BJ (cell line): ENCODE measurements at regions not wholly inside any gene's neighbourhood (a gene's known extent, or its start where the extent isn't known, plus 50 kb on each side); places are given as distances from the start of the nearest gene placed in this dataset.

Source experiments
- CTCF ChIA-PET: fragments of 350-600 bp; formaldehyde crosslinking; extraction: SDS; loops from one replicate; lab custom pipeline; 2021; ENCODE audit warnings: antibody characterized with exemption, inconsistent platforms; lab: Yijun Ruan, JAX
- POLR2A ChIA-PET: fragments of 300-600 bp; sonication (Branson Sonifier 250); formaldehyde crosslinking; extraction: SDS; loops from one replicate; lab custom pipeline; 2021; ENCODE audit warnings: antibody characterized with exemption; lab: Charles Lee
- DNase-seq: peaks from one replicate; pipeline ENCODE4 v3.0.0-alpha.2; 2011; ENCODE audit warnings: low read depth
- H3K27me3 ChIP-seq: 2 replicates; pipeline ENCODE4 v1.6.0; 2011; ENCODE audit warnings: low read length; ENCODE audit not compliant: control insufficient read depth, insufficient read depth
- H3K36me3 ChIP-seq: 2 replicates; pipeline ENCODE4 v1.5.1; 2011; ENCODE audit warnings: low read length; ENCODE audit not compliant: control insufficient read depth, insufficient read depth
- H3K4me3 ChIP-seq: 2 replicates; pipeline ENCODE4 v1.5.1; 2011; ENCODE audit warnings: low read depth, mild to moderate bottlenecking, control low read depth, low read length
- TF ChIP-seq, protein P1 (sequence below): IDR thresholded peaks from 2 replicates; pipeline ENCODE4 v1.5.1; 2011; ENCODE audit warnings: low read depth, mild to moderate bottlenecking, control low read depth, inconsistent platforms, low read length, moderate library complexity; ENCODE audit not compliant: insufficient read depth

DNA sequence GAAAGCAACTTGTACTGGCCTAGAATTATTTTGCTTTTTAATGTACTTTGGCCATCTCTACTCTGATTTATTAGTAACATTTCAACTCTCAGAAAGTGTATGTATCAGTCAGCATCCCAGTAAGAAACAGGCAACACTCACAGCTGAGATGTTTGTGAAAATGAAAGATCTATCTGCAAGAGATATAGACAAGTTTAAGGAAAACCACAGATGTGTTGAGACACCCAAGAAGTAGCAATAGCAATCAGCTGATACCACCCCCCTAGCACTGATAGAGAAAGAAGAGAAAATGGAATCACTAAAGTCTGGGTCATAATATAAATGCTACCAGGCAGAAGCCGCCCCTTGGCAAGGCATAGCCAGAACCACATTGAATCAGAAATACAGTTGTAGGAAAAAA, 372.0 kb downstream of the ARAP2 start:
- Histone ChIP-seq H3K4me3 (no peak overlapping the region), H3K36me3 (no peaks in the 10 kb centered on the region), H3K27me3 (no peaks in the 10 kb centered on the region)
- POLR2A ChIA-PET, result no interaction called here
- TF ChIP-seq, protein P1, sequence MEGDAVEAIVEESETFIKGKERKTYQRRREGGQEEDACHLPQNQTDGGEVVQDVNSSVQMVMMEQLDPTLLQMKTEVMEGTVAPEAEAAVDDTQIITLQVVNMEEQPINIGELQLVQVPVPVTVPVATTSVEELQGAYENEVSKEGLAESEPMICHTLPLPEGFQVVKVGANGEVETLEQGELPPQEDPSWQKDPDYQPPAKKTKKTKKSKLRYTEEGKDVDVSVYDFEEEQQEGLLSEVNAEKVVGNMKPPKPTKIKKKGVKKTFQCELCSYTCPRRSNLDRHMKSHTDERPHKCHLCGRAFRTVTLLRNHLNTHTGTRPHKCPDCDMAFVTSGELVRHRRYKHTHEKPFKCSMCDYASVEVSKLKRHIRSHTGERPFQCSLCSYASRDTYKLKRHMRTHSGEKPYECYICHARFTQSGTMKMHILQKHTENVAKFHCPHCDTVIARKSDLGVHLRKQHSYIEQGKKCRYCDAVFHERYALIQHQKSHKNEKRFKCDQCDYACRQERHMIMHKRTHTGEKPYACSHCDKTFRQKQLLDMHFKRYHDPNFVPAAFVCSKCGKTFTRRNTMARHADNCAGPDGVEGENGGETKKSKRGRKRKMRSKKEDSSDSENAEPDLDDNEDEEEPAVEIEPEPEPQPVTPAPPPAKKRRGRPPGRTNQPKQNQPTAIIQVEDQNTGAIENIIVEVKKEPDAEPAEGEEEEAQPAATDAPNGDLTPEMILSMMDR, result no peak
- CTCF ChIA-PET, result interaction anchor here (0.6 kb wide), 1 partner anchor 154 kb away, joined by 3 read pairs; no protein-coding TSS in a partner anchor
- DNase-seq, result no peak

DNA sequence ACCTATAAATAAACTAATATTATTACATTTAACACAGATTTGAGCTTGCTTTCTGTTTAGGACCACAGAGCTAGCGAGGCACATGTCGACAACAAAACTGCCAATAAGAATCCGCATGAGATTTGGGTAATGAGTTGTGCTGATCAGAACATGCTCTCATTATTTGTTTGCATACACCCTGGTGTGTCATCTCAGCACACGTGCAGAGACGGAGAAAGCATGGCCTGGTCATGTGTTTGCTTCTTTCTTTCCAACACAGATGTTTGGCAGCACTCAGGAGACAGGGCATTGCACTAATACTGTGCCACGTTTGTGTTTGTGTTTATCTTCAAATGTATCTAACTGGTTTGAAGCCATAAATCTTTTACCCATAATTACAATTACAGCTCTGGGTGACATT, 364.8 kb downstream of the ARAP2 start:
- H3K27me3 ChIP-seq, result no peaks in the 10 kb centered on the region
- TF ChIP-seq, protein P1, result no peak
- POLR2A ChIA-PET, result no interaction called here

DNA sequence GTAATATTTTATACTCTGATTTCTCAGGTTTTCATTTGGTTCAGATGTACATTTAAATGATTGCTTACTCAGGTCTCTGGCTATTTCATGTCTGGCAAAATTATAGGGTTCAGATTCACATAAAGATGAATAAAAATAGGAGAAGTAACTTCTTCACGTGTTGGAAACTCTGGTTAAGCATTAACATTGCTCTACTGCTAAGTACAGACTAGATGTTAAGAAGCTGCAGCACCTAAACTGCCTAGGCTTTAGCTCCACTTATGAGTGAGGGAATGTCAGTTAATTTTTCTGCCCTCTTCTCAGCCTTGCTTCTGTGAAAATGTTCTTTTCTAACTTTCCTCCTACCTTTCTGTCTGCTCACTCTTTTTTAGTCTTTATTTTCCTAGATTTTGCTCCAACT, 361.2 kb downstream of the ARAP2 start:
- TF ChIP-seq, protein P1, result no peak
- POLR2A ChIA-PET, result no interaction called here
- Histone ChIP-seq H3K27me3 (no peaks in the 10 kb centered on the region), H3K4me3 (no peak overlapping the region), H3K36me3 (no peaks in the 10 kb centered on the region)
- DNase-seq, result no peak
- CTCF ChIA-PET, result no interaction called here

More for the DNA sequence above, 364.8 kb downstream of the ARAP2 start:
- Histone ChIP-seq H3K36me3 (no peaks in the 10 kb centered on the region), H3K4me3 (no peak overlapping the region)
- no peak for DNase-seq
- CTCF ChIA-PET, result no interaction called here

DNA sequence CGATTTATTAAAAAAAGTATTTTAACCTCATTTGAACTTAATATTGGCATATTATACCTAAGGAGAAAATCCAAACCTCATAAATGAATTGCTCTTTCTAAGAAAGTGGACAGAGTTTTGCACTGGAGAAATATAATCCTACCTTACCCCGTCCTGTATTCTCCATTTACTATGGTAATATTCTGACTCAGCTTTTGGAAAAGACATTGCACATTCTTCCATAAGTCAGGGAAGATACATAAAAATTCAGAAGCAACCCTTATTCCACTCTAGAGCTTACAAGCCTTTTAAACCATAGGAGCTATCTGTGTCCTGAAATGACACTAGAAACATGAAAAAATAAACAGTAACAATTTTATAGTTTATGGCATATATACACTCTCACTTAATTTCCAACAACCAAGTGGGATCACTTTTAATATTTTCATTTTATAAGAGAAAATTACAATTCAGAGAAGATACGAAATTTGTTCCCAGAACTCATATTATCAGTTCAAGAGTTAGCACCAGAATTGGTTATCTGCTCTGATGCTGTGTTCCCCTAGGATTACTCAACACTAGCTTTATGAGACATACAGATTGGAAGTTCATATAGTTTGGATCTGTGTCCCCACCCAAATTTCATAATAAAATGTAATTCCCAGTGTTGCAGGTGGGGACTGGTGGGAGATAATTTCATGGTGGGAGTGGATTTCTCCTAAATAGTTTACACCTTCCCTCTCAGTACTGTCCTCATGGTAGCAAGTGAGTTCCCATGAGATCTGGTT, 359.4 kb downstream of the ARAP2 start:
- CTCF ChIA-PET, result no interaction called here
- H3K36me3 ChIP-seq, result no peaks in the 10 kb centered on the region
- POLR2A ChIA-PET, result no interaction called here
- no peaks in the 10 kb centered on the region for H3K27me3 ChIP-seq
- H3K4me3 ChIP-seq, result no peak overlapping the region
- TF ChIP-seq, protein P1, result no peak
- DNase-seq, result no peak

DNA sequence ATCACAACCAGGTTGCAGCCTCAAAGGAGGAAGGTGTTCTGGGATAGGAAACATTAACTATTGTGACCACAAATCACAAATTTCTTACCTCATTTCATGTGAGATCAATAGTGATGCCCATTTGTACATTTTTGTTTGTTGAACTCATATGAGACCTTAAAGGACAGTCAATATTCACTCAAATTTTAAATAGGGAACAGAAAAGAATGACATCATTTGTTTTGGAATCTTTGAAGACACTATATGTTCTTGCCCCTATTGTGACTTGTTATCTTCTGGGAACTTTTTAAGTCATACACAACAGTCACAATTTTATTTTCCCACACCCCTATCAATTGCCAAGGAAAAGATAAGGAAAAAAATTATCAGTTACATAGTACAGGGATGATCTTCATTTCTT, 346.5 kb downstream of the ARAP2 start:
- no peaks in the 10 kb centered on the region for H3K36me3 ChIP-seq
- ChIA-PET POLR2A (no interaction called here), CTCF (no interaction called here)
- H3K4me3 ChIP-seq, result no peak overlapping the region
- no peak for DNase-seq
- no peaks in the 10 kb centered on the region for H3K27me3 ChIP-seq
- TF ChIP-seq, protein P1, result no peak
